AG09309 (cell line): ENCODE measurements at regions not wholly inside any gene's neighbourhood (a gene's known extent, or its start where the extent isn't known, plus 50 kb on each side); places are given as distances from the start of the nearest gene placed in this dataset.

Experiments used
- DNase-seq: peaks from one replicate; pipeline ENCODE4 v3.0.0-alpha.2; 2010; ENCODE audit warnings: low read depth
- H3K4me3 ChIP-seq: 2 replicates; pipeline ENCODE4 v1.5.1; 2011; ENCODE audit warnings: mild to moderate bottlenecking, low read depth, low read length, moderate library complexity; ENCODE audit not compliant: control insufficient read depth
- CTCF ChIP-seq: IDR thresholded peaks from 2 replicates; pipeline ENCODE4 v1.5.1; 2011; ENCODE audit warnings: mild to moderate bottlenecking, low read depth, low read length, inconsistent platforms; ENCODE audit not compliant: insufficient read depth, control insufficient read depth; ENCODE audit errors: missing control alignments

- DNase-seq: no peak
- TF ChIP-seq CTCF: no peak
- no peak overlapping the region for H3K4me3 ChIP-seq
Observed at GRCh38 chr3:62990704-62991413, 115.6 kb upstream of the CADPS start.

- TF ChIP-seq CTCF: no peak
- H3K4me3 ChIP-seq: no peak overlapping the region
- DNase-seq: no peak
Observed at GRCh38 chr3:62992520-62992919, 117.3 kb upstream of the CADPS start.

- no peak for DNase-seq
- H3K4me3 ChIP-seq: no peak overlapping the region
- no peak for TF ChIP-seq CTCF
Observed at GRCh38 chr3:62995119-62995518, 119.9 kb upstream of the CADPS start.

GRCh38 chr3:62995530-62995929 lies 120.3 kb upstream of the CADPS start:
- no peak for DNase-seq
- no peak for TF ChIP-seq CTCF

GRCh38 chr3:62997369-62997768 lies 122.2 kb upstream of the CADPS start:
- no peak for TF ChIP-seq CTCF
- no peak for DNase-seq
- no peak overlapping the region for H3K4me3 ChIP-seq

More at GRCh38 chr3:62995530-62995929, 120.3 kb upstream of the CADPS start:
- no peak overlapping the region for H3K4me3 ChIP-seq

- DNase-seq: no peak
- TF ChIP-seq CTCF: no peak
- H3K4me3 ChIP-seq: no peak overlapping the region
Observed at GRCh38 chr3:62999158-62999557, 123.9 kb upstream of the CADPS start.
